ENCODE measurements at regions not wholly inside any gene's neighbourhood (a gene's known extent, or its start where the extent isn't known, plus 50 kb on each side); places are given as distances from the start of the nearest gene placed in this dataset.

- 75 to 77% methylated on average over 2 of the region's 2 CpGs for WGBS, 2 donors
- no peak for TF ChIP-seq POLR2A (IDR thresholded peaks at IDR 0.05)
- TF ChIP-seq, protein P1, sequence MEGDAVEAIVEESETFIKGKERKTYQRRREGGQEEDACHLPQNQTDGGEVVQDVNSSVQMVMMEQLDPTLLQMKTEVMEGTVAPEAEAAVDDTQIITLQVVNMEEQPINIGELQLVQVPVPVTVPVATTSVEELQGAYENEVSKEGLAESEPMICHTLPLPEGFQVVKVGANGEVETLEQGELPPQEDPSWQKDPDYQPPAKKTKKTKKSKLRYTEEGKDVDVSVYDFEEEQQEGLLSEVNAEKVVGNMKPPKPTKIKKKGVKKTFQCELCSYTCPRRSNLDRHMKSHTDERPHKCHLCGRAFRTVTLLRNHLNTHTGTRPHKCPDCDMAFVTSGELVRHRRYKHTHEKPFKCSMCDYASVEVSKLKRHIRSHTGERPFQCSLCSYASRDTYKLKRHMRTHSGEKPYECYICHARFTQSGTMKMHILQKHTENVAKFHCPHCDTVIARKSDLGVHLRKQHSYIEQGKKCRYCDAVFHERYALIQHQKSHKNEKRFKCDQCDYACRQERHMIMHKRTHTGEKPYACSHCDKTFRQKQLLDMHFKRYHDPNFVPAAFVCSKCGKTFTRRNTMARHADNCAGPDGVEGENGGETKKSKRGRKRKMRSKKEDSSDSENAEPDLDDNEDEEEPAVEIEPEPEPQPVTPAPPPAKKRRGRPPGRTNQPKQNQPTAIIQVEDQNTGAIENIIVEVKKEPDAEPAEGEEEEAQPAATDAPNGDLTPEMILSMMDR (IDR thresholded peaks at IDR 0.05): no peak
- no peak overlapping the region for H3K4me3 ChIP-seq (ENCODE audit: low read depth, poor library complexity, severe bottlenecking)
- intact Hi-C loops (cut with DNase I; ENCODE audit: low total_unique reads): no loop called here
- no peak for DNase-seq (ENCODE audit: low spot score in 2 of 2)
Observed at GRCh38 chr3:59136081-59136480, 86.3 kb upstream of the CFAP20DC start.

DNA sequence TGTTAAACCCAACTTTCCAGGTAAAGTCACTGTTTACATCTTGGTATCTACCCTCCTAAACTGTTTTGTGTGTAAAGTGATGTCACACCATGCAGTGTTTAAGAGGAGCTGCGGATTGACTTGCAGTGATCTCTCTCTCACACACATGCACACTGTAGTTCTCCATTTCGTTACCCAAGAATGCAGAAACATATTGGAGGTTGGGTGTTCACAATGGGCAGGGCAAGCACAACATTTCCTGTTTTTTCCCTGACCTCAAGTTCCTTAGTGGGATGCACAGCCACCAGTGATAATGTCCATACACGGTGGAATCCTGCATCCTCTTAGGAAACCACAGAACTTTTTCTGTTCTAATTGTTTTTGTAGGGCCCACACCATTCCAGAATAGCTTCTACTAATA lies 85.3 kb upstream of the CFAP20DC start:
- DNase-seq (ENCODE audit: low spot score in 2 of 2): no peak
- H3K4me3 ChIP-seq (ENCODE audit: low read depth, poor library complexity, severe bottlenecking): no peak overlapping the region
- intact Hi-C loops (cut with DNase I; ENCODE audit: low total_unique reads): no loop called here
- TF ChIP-seq POLR2A (IDR thresholded peaks at IDR 0.05): no peak
- TF ChIP-seq, protein P1 (IDR thresholded peaks at IDR 0.05): no peak
- 71 to 76% methylated on average over 3 of the region's 3 CpGs for WGBS, 2 donors

DNA sequence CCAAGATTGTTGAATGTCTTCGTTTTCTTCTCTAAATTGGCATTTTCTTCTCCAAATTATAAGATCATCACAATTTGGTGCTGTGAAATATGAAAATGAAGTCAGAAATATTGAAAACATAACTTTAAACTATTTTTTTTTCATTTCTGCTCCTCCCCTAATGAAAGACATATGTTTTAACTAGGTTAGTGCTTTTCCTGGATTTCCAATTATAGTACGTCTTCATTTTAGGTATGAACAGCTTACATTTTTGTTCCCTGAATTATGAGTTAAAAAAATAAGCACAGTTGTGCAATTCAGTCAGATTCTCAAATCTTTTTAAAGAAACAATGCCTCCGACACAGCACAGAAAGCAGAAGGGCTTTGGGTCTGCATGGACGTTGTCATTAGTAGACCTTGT lies 83.5 kb upstream of the CFAP20DC start:
- TF ChIP-seq, protein P1 (IDR thresholded peaks at IDR 0.05): no peak
- no peak for TF ChIP-seq POLR2A (IDR thresholded peaks at IDR 0.05)
- DNase-seq (ENCODE audit: low spot score in 2 of 2): no peak
- 52 to 59% methylated on average over 4 of the region's 4 CpGs for WGBS, 2 donors
- no peak overlapping the region for H3K4me3 ChIP-seq (ENCODE audit: low read depth, poor library complexity, severe bottlenecking)
- intact Hi-C loops (cut with DNase I; ENCODE audit: low total_unique reads): no loop called here

DNA sequence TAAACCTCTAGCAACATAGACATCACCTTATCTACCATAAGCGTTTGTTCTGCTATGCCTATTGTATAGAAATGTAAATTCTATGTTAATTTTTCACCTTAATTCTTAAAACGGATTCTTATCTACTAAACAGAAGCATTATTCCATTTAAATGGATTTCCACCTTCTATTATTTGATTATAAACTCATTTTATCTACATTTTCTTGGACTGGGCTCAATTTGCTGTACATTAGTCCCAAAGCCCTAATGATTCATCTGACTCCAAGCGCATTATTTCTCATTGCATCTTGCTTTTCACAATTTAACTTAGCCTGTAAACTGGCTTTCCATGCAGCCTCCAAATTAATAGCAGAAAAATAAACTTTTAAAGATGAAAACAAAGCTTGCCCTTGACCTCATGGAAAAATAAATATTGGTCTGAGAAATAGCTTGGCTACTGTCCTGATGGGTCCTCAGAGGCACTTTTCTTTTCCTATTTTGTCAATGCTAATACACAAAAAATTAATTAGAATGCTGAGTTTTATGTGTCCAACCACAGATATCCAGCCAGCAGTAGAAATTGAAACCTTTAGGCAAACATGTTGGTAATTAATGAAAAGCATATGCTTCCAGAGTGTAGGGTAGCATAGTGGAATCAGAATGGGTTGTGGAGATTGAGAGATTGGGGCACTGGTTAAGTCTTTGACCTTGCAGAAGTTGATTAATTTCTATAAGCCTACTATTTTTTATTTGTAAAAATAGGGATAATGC lies 81.4 kb upstream of the CFAP20DC start:
- no peak for TF ChIP-seq POLR2A (IDR thresholded peaks at IDR 0.05)
- TF ChIP-seq, protein P1 (IDR thresholded peaks at IDR 0.05): no peak
- intact Hi-C loops (cut with DNase I; ENCODE audit: low total_unique reads): no loop called here
- no peak for DNase-seq (ENCODE audit: low spot score in 2 of 2)
- H3K4me3 ChIP-seq (ENCODE audit: low read depth, poor library complexity, severe bottlenecking): no peak overlapping the region
- WGBS, 2 donors: 78 to 82% methylated on average over 3 of the region's 3 CpGs

GRCh38 chr3:59128685-59129084 lies 78.9 kb upstream of the CFAP20DC start:
- intact Hi-C loops (cut with DNase I; ENCODE audit: low total_unique reads): no loop called here
- WGBS, 2 donors: 82 to 85% methylated on average over 3 of the region's 3 CpGs
- TF ChIP-seq, protein P1 (IDR thresholded peaks at IDR 0.05): no peak
- no peak for TF ChIP-seq POLR2A (IDR thresholded peaks at IDR 0.05)
- H3K4me3 ChIP-seq (ENCODE audit: low read depth, poor library complexity, severe bottlenecking): no peak overlapping the region
- no peak for DNase-seq (ENCODE audit: low spot score in 2 of 2)

GRCh38 chr3:59127071-59127470 lies 77.2 kb upstream of the CFAP20DC start:
- H3K4me3 ChIP-seq (ENCODE audit: low read depth, poor library complexity, severe bottlenecking): no peak overlapping the region
- intact Hi-C loops (cut with DNase I; ENCODE audit: low total_unique reads): no loop called here
- no peak for TF ChIP-seq POLR2A (IDR thresholded peaks at IDR 0.05)
- TF ChIP-seq, protein P1 (IDR thresholded peaks at IDR 0.05): no peak
- no peak for DNase-seq (ENCODE audit: low spot score in 2 of 2)

Measured in lower leg skin (tissue), 4 donors.